Fibroblast of lung (primary cell): ENCODE measurements at regions not wholly inside any gene's neighbourhood (a gene's known extent, or its start where the extent isn't known, plus 50 kb on each side); places are given as distances from the start of the nearest gene placed in this dataset.

Experiments used
- EZH2 ChIP-seq: IDR thresholded peaks from 2 replicates; pipeline ENCODE4 v1.5.1; 2012; ENCODE audit warnings: low read length, control low read depth, mild to moderate bottlenecking; ENCODE audit errors: missing control alignments
- TF ChIP-seq, protein P1 (sequence below), 2 donors: IDR thresholded peaks in 1 of 2; conservative IDR thresholded peaks in 1 of 2; 1 replicate in 1 of 2; 2 replicates in 1 of 2; pipeline ENCODE4 v1.5.1; 2011 to 2012; ENCODE audit warnings: low read length in 2 of 2, control low read depth in 1 of 2, inconsistent platforms in 1 of 2, low read depth in 1 of 2, mild to moderate bottlenecking in 1 of 2

DNA sequence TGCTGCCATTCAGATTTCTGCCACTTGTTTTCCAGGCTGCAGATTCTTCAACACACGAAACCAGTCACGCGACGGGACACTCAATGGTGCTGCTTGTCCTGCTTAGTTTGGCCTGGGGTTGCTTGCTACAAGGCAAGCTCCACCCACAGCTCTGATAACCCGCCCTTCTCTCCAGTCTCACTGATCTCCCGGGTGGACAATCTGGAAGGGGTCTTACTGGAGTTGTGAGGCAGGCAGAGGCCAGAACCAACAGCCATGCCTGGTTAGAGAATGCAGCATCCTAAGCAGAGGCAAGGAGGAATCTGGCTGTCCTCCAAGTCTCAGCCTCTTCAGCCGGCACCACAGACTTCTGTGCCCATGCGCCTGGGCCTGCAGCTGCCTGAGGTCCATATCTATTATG, 119.1 kb downstream of the KCNJ12 start:
- TF ChIP-seq, protein P1, sequence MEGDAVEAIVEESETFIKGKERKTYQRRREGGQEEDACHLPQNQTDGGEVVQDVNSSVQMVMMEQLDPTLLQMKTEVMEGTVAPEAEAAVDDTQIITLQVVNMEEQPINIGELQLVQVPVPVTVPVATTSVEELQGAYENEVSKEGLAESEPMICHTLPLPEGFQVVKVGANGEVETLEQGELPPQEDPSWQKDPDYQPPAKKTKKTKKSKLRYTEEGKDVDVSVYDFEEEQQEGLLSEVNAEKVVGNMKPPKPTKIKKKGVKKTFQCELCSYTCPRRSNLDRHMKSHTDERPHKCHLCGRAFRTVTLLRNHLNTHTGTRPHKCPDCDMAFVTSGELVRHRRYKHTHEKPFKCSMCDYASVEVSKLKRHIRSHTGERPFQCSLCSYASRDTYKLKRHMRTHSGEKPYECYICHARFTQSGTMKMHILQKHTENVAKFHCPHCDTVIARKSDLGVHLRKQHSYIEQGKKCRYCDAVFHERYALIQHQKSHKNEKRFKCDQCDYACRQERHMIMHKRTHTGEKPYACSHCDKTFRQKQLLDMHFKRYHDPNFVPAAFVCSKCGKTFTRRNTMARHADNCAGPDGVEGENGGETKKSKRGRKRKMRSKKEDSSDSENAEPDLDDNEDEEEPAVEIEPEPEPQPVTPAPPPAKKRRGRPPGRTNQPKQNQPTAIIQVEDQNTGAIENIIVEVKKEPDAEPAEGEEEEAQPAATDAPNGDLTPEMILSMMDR (conservative IDR thresholded peaks at IDR 0.05 in 1 of 2, IDR thresholded peaks at IDR 0.05 in 1 of 2; ENCODE audit: low read depth in 1 of 2, low read length in 2 of 2) = no peak
- no peak for TF ChIP-seq EZH2
